ENCODE measurements at regions not wholly inside any gene's neighbourhood (a gene's known extent, or its start where the extent isn't known, plus 50 kb on each side); places are given as distances from the start of the nearest gene placed in this dataset.

- Histone ChIP-seq H3K4me3 (ENCODE audit: insufficient read depth, low read length, poor library complexity, severe bottlenecking) (no peak overlapping the region), H3K4me2 (ENCODE audit: low read depth, low read length, poor library complexity, severe bottlenecking) (no peak overlapping the region), H3K9ac (ENCODE audit: low read length) (no peak overlapping the region), H3K79me2 (ENCODE audit: insufficient read depth, low read length) (no peaks in the 10 kb centered on the region), H3F3A (ENCODE audit: insufficient read depth) (no peaks in the 10 kb centered on the region), H3K27me3 (ENCODE audit: low read length) (no peaks in the 10 kb centered on the region), H3K9me2 (replicated peaks; ENCODE audit: insufficient read depth, low read length) (no peaks in the 10 kb centered on the region; the same call in 1 of the 2 replicates), H4K20me1 (ENCODE audit: low read depth, low read length) (no peaks in the 10 kb centered on the region), H3K27ac (ENCODE audit: low read depth, low read length) (no peak overlapping the region), H2AFZ (ENCODE audit: low read depth, low read length, severe bottlenecking) (no peak overlapping the region), H3K36me3 (ENCODE audit: low read length) (no peaks in the 10 kb centered on the region), H3K9me3 (ENCODE audit: insufficient read depth, low read length) (no peaks in the 10 kb centered on the region)
- no peak for TF ChIP-seq EZH2phosphoT487 (conservative IDR thresholded peaks at IDR 0.05; ENCODE audit: low read length)
- TF ChIP-seq CTCF (IDR thresholded peaks at IDR 0.05; ENCODE audit: insufficient read depth, low read length, poor library complexity, severe bottlenecking) = no peak
These were observed 413.6 kb downstream of the ELAVL2 start for GRCh38 chr9:23412458-23412857.

- Histone ChIP-seq H3K4me3 (ENCODE audit: insufficient read depth, low read length, poor library complexity, severe bottlenecking) (no peak overlapping the region), H3K27ac (ENCODE audit: low read depth, low read length) (no peak overlapping the region), H3K79me2 (ENCODE audit: insufficient read depth, low read length) (no peaks in the 10 kb centered on the region), H3F3A (ENCODE audit: insufficient read depth) (no peaks in the 10 kb centered on the region), H3K9ac (ENCODE audit: low read length) (no peak overlapping the region), H3K36me3 (ENCODE audit: low read length) (no peaks in the 10 kb centered on the region), H3K27me3 (ENCODE audit: low read length) (no peaks in the 10 kb centered on the region), H3K4me2 (ENCODE audit: low read depth, low read length, poor library complexity, severe bottlenecking) (no peak overlapping the region), H2AFZ (ENCODE audit: low read depth, low read length, severe bottlenecking) (no peak overlapping the region), H4K20me1 (ENCODE audit: low read depth, low read length) (no peaks in the 10 kb centered on the region), H3K9me2 (replicated peaks; ENCODE audit: insufficient read depth, low read length) (no peaks in the 10 kb centered on the region; the same call in 1 of the 2 replicates), H3K9me3 (ENCODE audit: insufficient read depth, low read length) (no peaks in the 10 kb centered on the region)
- TF ChIP-seq EZH2phosphoT487 (conservative IDR thresholded peaks at IDR 0.05; ENCODE audit: low read length) = no peak
- TF ChIP-seq CTCF (IDR thresholded peaks at IDR 0.05; ENCODE audit: insufficient read depth, low read length, poor library complexity, severe bottlenecking) = no peak
These were observed 412.5 kb downstream of the ELAVL2 start for GRCh38 chr9:23413541-23413940.

- H3K27me3 ChIP-seq (ENCODE audit: low read length) = no peaks in the 10 kb centered on the region
- H3F3A ChIP-seq (ENCODE audit: insufficient read depth) = no peaks in the 10 kb centered on the region
- H4K20me1 ChIP-seq (ENCODE audit: low read depth, low read length) = no peaks in the 10 kb centered on the region
These were observed 402.0 kb downstream of the ELAVL2 start for GRCh38 chr9:23423999-23424398.

More at GRCh38 chr9:23423999-23424398, 402.0 kb downstream of the ELAVL2 start:
- Histone ChIP-seq H3K9ac (ENCODE audit: low read length) (no peak overlapping the region), H3K36me3 (ENCODE audit: low read length) (no peaks in the 10 kb centered on the region), H3K27ac (ENCODE audit: low read depth, low read length) (no peak overlapping the region), H3K9me3 (ENCODE audit: insufficient read depth, low read length) (no peaks in the 10 kb centered on the region), H2AFZ (ENCODE audit: low read depth, low read length, severe bottlenecking) (no peak overlapping the region), H3K9me2 (replicated peaks; ENCODE audit: insufficient read depth, low read length) (no peaks in the 10 kb centered on the region), H3K79me2 (ENCODE audit: insufficient read depth, low read length) (no peaks in the 10 kb centered on the region), H3K4me3 (ENCODE audit: insufficient read depth, low read length, poor library complexity, severe bottlenecking) (no peak overlapping the region), H3K4me2 (ENCODE audit: low read depth, low read length, poor library complexity, severe bottlenecking) (no peak overlapping the region)
- TF ChIP-seq CTCF (IDR thresholded peaks at IDR 0.05; ENCODE audit: insufficient read depth, low read length, poor library complexity, severe bottlenecking) = no peak
- no peak for TF ChIP-seq EZH2phosphoT487 (conservative IDR thresholded peaks at IDR 0.05; ENCODE audit: low read length)

Data from SU-DHL-6 (cell line).